GM12891 (cell line): ENCODE measurements at regions not wholly inside any gene's neighbourhood (a gene's known extent, or its start where the extent isn't known, plus 50 kb on each side); places are given as distances from the start of the nearest gene placed in this dataset.

Source experiments
- PAX5 ChIP-seq: IDR thresholded peaks from 2 replicates; pipeline ENCODE4 v1.6.1; 2011; ENCODE audit warnings: low read length, moderate library complexity, mild to moderate bottlenecking; ENCODE audit not compliant: insufficient read depth, severe bottlenecking
- POLR2A ChIP-seq: IDR thresholded peaks from 2 replicates; pipeline ENCODE4 v1.6.1; 2011; ENCODE audit warnings: low read depth, low read length, control low read depth
- POLR2AphosphoS5 ChIP-seq: IDR thresholded peaks from 2 replicates; pipeline ENCODE4 v1.6.1; 2011; ENCODE audit warnings: low read depth, low read length, control low read depth
- POU2F2 ChIP-seq: IDR thresholded peaks from 2 replicates; pipeline ENCODE4 v1.6.1; 2011; ENCODE audit warnings: low read depth, mild to moderate bottlenecking, control low read depth, low read length, moderate library complexity
- SPI1 ChIP-seq: IDR thresholded peaks from 2 replicates; pipeline ENCODE4 v1.6.1; 2011; ENCODE audit warnings: low read depth, low read length, control low read depth
- TAF1 ChIP-seq: IDR thresholded peaks from 2 replicates; pipeline ENCODE4 v1.6.1; 2011; ENCODE audit warnings: low read depth, low read length, control low read depth

DNA sequence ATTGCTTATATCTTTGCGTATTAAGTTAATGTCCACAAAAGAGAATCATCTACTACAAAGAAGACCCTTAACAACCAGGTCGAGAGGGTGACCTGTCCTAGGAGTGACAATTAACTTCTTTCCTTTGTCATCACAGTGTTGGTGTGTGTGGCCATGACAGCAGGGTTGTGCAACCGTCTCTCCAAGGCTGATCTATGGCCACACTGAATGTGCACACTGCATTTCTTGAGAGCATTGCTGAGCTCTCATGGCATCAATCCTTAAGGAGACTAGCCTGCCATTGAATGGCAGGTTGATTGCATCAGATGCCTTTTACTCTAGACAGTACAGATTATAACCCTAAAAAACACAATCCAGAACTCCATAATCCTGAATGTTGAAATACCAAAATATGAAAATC, 86.5 kb upstream of the OLFM3 start:
- no peak for TF ChIP-seq POLR2A
- no peak for TF ChIP-seq POLR2AphosphoS5
- no peak for TF ChIP-seq TAF1
- TF ChIP-seq PAX5, result no peak
- no peak for TF ChIP-seq SPI1
- no peak for TF ChIP-seq POU2F2
